ENCODE measurements at regions not wholly inside any gene's neighbourhood (a gene's known extent, or its start where the extent isn't known, plus 50 kb on each side); places are given as distances from the start of the nearest gene placed in this dataset.

GRCh38 chr11:106288057-106288456 lies 210.6 kb downstream of the AASDHPPT start:
- TF ChIP-seq, protein P1, sequence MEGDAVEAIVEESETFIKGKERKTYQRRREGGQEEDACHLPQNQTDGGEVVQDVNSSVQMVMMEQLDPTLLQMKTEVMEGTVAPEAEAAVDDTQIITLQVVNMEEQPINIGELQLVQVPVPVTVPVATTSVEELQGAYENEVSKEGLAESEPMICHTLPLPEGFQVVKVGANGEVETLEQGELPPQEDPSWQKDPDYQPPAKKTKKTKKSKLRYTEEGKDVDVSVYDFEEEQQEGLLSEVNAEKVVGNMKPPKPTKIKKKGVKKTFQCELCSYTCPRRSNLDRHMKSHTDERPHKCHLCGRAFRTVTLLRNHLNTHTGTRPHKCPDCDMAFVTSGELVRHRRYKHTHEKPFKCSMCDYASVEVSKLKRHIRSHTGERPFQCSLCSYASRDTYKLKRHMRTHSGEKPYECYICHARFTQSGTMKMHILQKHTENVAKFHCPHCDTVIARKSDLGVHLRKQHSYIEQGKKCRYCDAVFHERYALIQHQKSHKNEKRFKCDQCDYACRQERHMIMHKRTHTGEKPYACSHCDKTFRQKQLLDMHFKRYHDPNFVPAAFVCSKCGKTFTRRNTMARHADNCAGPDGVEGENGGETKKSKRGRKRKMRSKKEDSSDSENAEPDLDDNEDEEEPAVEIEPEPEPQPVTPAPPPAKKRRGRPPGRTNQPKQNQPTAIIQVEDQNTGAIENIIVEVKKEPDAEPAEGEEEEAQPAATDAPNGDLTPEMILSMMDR (IDR thresholded peaks at IDR 0.05) = no peak
- Histone ChIP-seq H3K9me3 (replicated peaks in 1 of 2; ENCODE audit: control insufficient read depth in 1 of 2, insufficient read depth in 1 of 2, low read length in 2 of 2) (no peaks in the 10 kb centered on the region), H3K4me3 (replicated peaks in 1 of 3; ENCODE audit: low read depth in 2 of 3, low read length in 3 of 3) (no peak overlapping the region), H2AFZ (ENCODE audit: insufficient read depth, low read depth, low read length, poor library complexity, severe bottlenecking) (no peak overlapping the region), H4K20me1 (ENCODE audit: insufficient read depth, low read length) (no peaks in the 10 kb centered on the region), H3K4me2 (replicated peaks; ENCODE audit: extremely low read depth, low read length, poor library complexity, severe bottlenecking) (no peak overlapping the region), H3K4me1 (ENCODE audit: control insufficient read depth in 1 of 2, insufficient read depth in 2 of 2, low read length in 2 of 2) (no peaks in the 10 kb centered on the region), H3K9ac (ENCODE audit: insufficient read depth, low read length, poor library complexity, severe bottlenecking) (no peak overlapping the region), H3K36me3 (replicated peaks in 1 of 2; ENCODE audit: control insufficient read depth in 1 of 2, insufficient read depth in 2 of 2, low read length in 2 of 2) (no peaks in the 10 kb centered on the region), H3K79me2 (ENCODE audit: insufficient read depth, low read length) (no peaks in the 10 kb centered on the region), H3K27ac (ENCODE audit: low read depth in 1 of 2, low read length in 2 of 2) (no peak overlapping the region), H3K27me3 (ENCODE audit: control insufficient read depth in 2 of 2, insufficient read depth in 2 of 2, low read length in 2 of 2) (no peaks in the 10 kb centered on the region)
- no peak for DNase-seq
- Mint-ChIP-seq H3K27me3 (ENCODE audit: low read depth in 3 of 3) (no peaks in the 10 kb centered on the region), H3K4me3 (no peak overlapping the region), H3K36me3 (no peaks in the 10 kb centered on the region), H3K4me1 (no peaks in the 10 kb centered on the region), H3K27ac (no peak overlapping the region), H3K9me3 (peaks cover 0 to 2% (median 0%) of the 10 kb centered on the region in 7 donors)
- 80% methylated on average over 2 of the region's 3 CpGs for WGBS (ENCODE audit: insufficient coverage)
- intact Hi-C loops (cut with micrococcal nuclease) = no loop called here

DNA sequence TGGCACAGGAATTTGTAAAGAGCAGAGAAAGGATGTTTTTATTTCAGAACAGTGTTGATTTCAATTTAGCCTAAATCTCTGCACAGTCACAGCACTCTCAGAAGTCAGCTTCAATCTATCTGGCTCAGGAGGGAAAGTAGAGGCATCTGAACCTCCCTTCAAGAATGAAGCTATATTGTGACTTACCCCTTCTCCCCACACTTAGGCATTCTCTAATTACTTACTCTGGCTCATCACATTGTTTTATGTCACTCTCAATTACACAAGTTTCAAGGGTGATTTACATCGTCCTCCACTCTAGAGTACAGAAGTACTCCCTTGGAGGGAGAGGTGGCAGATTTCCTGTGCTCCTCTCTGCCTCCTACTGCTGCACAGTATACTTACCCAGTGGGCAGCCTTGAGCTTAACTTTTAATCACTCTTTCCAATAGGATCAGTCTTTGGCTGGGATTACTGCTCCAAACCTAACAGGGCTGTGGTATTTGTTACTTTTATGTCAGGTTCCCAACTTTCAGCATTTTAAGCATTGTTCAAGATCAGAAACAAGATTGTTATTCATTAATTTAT lies 211.4 kb downstream of the AASDHPPT start:
- Histone ChIP-seq H3K4me1 (ENCODE audit: control insufficient read depth in 1 of 2, insufficient read depth in 2 of 2, low read length in 2 of 2) (no peaks in the 10 kb centered on the region), H3K4me3 (replicated peaks in 1 of 3; ENCODE audit: low read depth in 2 of 3, low read length in 3 of 3) (no peak overlapping the region), H3K9me3 (replicated peaks in 1 of 2; ENCODE audit: control insufficient read depth in 1 of 2, insufficient read depth in 1 of 2, low read length in 2 of 2) (no peaks in the 10 kb centered on the region), H3K9ac (ENCODE audit: insufficient read depth, low read length, poor library complexity, severe bottlenecking) (no peak overlapping the region), H3K27me3 (ENCODE audit: control insufficient read depth in 2 of 2, insufficient read depth in 2 of 2, low read length in 2 of 2) (no peaks in the 10 kb centered on the region), H2AFZ (ENCODE audit: insufficient read depth, low read depth, low read length, poor library complexity, severe bottlenecking) (no peak overlapping the region), H3K36me3 (replicated peaks in 1 of 2; ENCODE audit: control insufficient read depth in 1 of 2, insufficient read depth in 2 of 2, low read length in 2 of 2) (no peaks in the 10 kb centered on the region), H3K27ac (ENCODE audit: low read depth in 1 of 2, low read length in 2 of 2) (no peak overlapping the region), H3K79me2 (ENCODE audit: insufficient read depth, low read length) (no peaks in the 10 kb centered on the region), H3K4me2 (replicated peaks; ENCODE audit: extremely low read depth, low read length, poor library complexity, severe bottlenecking) (no peak overlapping the region), H4K20me1 (ENCODE audit: insufficient read depth, low read length) (no peaks in the 10 kb centered on the region)
- H3K36me3 Mint-ChIP-seq = no peaks in the 10 kb centered on the region
- intact Hi-C loops (cut with micrococcal nuclease) = no loop called here
- H3K4me1 Mint-ChIP-seq = no peaks in the 10 kb centered on the region
- no peak for DNase-seq
- no peaks in the 10 kb centered on the region for H3K27me3 Mint-ChIP-seq (ENCODE audit: low read depth in 3 of 3)
- no peak overlapping the region for H3K27ac Mint-ChIP-seq
- WGBS (ENCODE audit: insufficient coverage) = no CpG with 5 or more reads among the region's 1 CpG
- H3K4me3 Mint-ChIP-seq = no peak overlapping the region
- H3K9me3 Mint-ChIP-seq = no peaks in the 10 kb centered on the region
- TF ChIP-seq, protein P1 (IDR thresholded peaks at IDR 0.05) = no peak
